DOHH2 (cell line): ENCODE measurements at regions not wholly inside any gene's neighbourhood (a gene's known extent, or its start where the extent isn't known, plus 50 kb on each side); places are given as distances from the start of the nearest gene placed in this dataset.

Source experiments
- H3F3A ChIP-seq: fragments of 200-600 bp; sonication (generic), shearing (Covaris generic); 2 replicates; pipeline ENCODE4 v1.6.0; 2016; ENCODE audit warnings: antibody characterized with exemption, mild to moderate bottlenecking; ENCODE audit not compliant: control insufficient read depth, insufficient read depth
- H3K27ac ChIP-seq: fragments of 200-600 bp; sonication (generic); 2 replicates; pipeline ENCODE4 v1.5.1; 2014; ENCODE audit warnings: low read depth, mild to moderate bottlenecking, low read length, moderate library complexity
- H3K27me3 ChIP-seq: fragments of 200-600 bp; sonication (generic); 2 replicates; pipeline ENCODE4 v1.6.1; 2014; ENCODE audit warnings: mild to moderate bottlenecking, low read length, mixed read lengths; ENCODE audit not compliant: control insufficient read depth
- H3K36me3 ChIP-seq: fragments of 200-600 bp; sonication (generic); 2 replicates; pipeline ENCODE4 v1.6.1; 2014; ENCODE audit warnings: mild to moderate bottlenecking, low read length, moderate library complexity, mixed read lengths; ENCODE audit not compliant: control insufficient read depth
- H3K4me1 ChIP-seq: fragments of 200-600 bp; sonication (generic); 2 replicates; pipeline ENCODE4 v1.6.1; 2014; ENCODE audit warnings: mild to moderate bottlenecking, low read length, mixed read lengths; ENCODE audit not compliant: control insufficient read depth
- H3K4me2 ChIP-seq: fragments of 200-600 bp; sonication (generic); 2 replicates; pipeline ENCODE4 v1.6.0; 2014; ENCODE audit warnings: mild to moderate bottlenecking, low read length, moderate library complexity
- H3K4me3 ChIP-seq: fragments of 200-600 bp; sonication (generic); 2 replicates; pipeline ENCODE4 v1.5.1; 2014; ENCODE audit warnings: mild to moderate bottlenecking, low read length, mixed read lengths
- H3K79me2 ChIP-seq: fragments of 200-600 bp; sonication (generic); 2 replicates; pipeline ENCODE4 v1.6.1; 2014; ENCODE audit warnings: mild to moderate bottlenecking, low read length, mixed read lengths; ENCODE audit not compliant: control insufficient read depth
- H3K9me2 ChIP-seq: fragments of 200-600 bp; sonication (generic); replicated peaks from 2 replicates; pipeline ENCODE4 v1.6.1; 2014; ENCODE audit warnings: mild to moderate bottlenecking, low read length, mixed read lengths; ENCODE audit not compliant: control insufficient read depth
- H3K9me3 ChIP-seq: fragments of 200-600 bp; sonication (generic); 2 replicates; pipeline ENCODE4 v1.6.1; 2014; ENCODE audit warnings: antibody characterized with exemption, low read length, mixed read lengths; ENCODE audit not compliant: control insufficient read depth, insufficient read depth
- H4K20me1 ChIP-seq: fragments of 200-600 bp; sonication (generic); 2 replicates; pipeline ENCODE4 v1.6.0; 2014; ENCODE audit warnings: low read depth, mild to moderate bottlenecking, antibody characterized with exemption, low read length, moderate library complexity; ENCODE audit not compliant: control insufficient read depth, insufficient read depth
- EZH2phosphoT487 ChIP-seq: fragments of 200-600 bp; sonication (generic); IDR thresholded peaks from 2 replicates; pipeline ENCODE4 v1.6.1; 2017; ENCODE audit warnings: borderline replicate concordance, mild to moderate bottlenecking, antibody characterized with exemption, low read length, moderate library complexity, mixed read lengths
- TF ChIP-seq, protein P1 (sequence below): fragments of 200-600 bp; sonication (generic); IDR thresholded peaks from one replicate; pipeline ENCODE4 v1.5.1; 2014; ENCODE audit warnings: antibody characterized with exemption, mild to moderate bottlenecking, low read depth, low read length; ENCODE audit not compliant: poor library complexity, severe bottlenecking

DNA sequence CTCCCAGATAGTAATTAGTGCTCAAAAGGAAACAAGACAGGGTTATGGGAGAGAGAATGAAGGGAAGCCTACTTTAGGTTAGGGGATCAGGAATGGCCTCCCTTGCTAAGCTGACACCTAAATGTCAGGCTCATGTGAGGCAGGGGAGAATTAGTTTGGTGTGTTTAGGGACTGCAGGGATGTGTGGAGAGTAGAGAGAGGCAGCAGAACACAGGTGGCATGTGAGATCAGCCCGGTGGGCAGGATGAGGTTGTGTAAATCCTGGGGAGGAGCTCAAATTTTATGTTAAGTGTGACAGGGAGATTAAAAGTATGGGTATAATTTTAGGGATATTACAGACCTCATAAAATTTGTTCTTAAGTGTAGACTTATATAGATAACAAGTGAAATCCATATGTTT is 56.2 kb upstream of the ZNF438 start:
- Histone ChIP-seq H3K27me3 (no peaks in the 10 kb centered on the region), H3K36me3 (no peaks in the 10 kb centered on the region), H3K9me2 (no peaks in the 10 kb centered on the region), H3K4me3 (no peak overlapping the region), H3K4me1 (no peaks in the 10 kb centered on the region), H3K4me2 (no peak overlapping the region), H3K27ac (no peak overlapping the region), H3K9me3 (no peaks in the 10 kb centered on the region), H3K79me2 (no peaks in the 10 kb centered on the region), H4K20me1 (no peaks in the 10 kb centered on the region), H3F3A (no peaks in the 10 kb centered on the region)
- TF ChIP-seq, protein P1, sequence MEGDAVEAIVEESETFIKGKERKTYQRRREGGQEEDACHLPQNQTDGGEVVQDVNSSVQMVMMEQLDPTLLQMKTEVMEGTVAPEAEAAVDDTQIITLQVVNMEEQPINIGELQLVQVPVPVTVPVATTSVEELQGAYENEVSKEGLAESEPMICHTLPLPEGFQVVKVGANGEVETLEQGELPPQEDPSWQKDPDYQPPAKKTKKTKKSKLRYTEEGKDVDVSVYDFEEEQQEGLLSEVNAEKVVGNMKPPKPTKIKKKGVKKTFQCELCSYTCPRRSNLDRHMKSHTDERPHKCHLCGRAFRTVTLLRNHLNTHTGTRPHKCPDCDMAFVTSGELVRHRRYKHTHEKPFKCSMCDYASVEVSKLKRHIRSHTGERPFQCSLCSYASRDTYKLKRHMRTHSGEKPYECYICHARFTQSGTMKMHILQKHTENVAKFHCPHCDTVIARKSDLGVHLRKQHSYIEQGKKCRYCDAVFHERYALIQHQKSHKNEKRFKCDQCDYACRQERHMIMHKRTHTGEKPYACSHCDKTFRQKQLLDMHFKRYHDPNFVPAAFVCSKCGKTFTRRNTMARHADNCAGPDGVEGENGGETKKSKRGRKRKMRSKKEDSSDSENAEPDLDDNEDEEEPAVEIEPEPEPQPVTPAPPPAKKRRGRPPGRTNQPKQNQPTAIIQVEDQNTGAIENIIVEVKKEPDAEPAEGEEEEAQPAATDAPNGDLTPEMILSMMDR: no peak
- TF ChIP-seq EZH2phosphoT487: no peak

DNA sequence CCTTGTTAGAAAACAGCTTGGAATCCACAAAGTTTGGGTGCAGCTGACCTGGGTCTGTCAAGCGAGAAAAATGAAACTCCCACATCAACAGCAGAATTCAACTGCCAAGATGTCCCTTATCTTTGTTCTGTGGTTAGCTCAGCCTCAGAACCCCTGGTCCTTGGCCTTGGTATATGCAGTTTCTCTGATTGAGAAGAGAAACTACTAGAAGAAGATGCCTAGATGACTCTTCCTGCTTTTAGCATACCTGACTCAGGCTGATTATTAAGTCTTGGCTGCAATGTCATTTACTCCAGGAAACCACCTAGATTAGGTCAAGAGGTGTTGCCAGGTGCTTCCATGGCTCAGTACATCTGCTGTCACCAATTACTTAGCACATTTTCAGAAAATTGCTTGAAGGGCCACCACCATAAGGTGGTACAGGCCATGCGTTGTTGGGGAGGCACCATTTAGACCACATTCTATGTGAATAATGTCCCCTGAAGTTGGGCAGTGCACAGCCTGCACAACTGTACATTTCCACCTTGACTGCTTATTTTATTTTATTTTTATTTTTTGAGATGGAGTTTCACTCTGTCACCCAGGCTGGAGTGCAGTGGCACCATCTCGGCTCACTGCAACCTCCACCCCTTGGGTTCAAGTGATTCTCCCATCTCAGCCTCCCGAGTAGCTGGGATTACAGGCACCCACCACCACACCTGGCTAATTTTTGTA is 59.4 kb upstream of the ZNF438 start:
- Histone ChIP-seq H3K79me2 (no peaks in the 10 kb centered on the region), H3K36me3 (no peaks in the 10 kb centered on the region), H3K27me3 (no peaks in the 10 kb centered on the region), H3K4me3 (no peak overlapping the region), H3K9me2 (no peaks in the 10 kb centered on the region), H3F3A (no peaks in the 10 kb centered on the region), H4K20me1 (no peaks in the 10 kb centered on the region), H3K9me3 (no peaks in the 10 kb centered on the region), H3K4me1 (no peaks in the 10 kb centered on the region), H3K4me2 (no peak overlapping the region), H3K27ac (no peak overlapping the region)
- no peak for TF ChIP-seq EZH2phosphoT487
- TF ChIP-seq, protein P1: no peak

DNA sequence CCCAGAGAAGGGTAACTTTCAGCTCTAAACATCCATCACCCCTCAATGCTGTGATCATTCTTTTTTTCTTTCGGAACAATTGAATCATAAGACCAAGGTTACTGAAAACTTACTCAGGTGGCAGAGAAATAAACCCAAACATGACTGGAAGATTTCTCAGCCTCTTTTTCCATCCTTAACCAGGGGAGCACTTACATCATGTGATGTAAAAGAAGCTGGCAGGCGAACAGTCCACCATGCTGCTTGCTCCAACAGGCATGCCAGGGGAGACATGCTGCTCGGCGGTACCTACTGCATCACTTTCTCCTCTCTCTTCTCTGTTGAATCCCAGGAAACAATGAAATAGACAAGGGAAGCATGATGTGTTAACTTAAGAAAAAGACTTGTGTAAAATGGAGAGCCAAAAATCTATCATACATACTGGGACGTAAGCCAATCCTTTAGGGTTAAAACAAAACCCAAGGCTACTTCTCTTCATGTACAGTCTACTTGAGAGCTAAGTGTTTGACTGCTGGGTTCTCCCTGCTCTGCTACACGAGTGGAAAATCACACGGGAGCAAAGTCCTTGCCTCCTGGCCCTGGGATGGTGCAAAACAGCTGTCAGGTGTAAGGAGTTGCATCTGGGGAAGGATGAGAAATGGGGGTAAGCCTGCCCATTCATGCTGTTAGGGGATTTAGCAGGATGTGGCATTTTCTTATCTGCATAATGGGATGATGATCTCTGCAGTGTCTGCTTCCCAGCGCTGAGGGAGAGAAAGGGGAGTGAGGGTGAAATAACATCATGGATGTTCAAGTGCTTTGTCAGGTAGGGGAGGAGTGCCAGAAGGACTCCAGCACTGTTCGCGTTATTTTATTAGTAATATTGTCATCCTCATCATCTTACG is 64.3 kb upstream of the ZNF438 start:
- H3K27ac ChIP-seq: no peak overlapping the region
- H3K27me3 ChIP-seq: peaks cover 17% of the 10 kb centered on the region
- H3K9me3 ChIP-seq: no peaks in the 10 kb centered on the region
- H3K36me3 ChIP-seq: no peaks in the 10 kb centered on the region
- no peaks in the 10 kb centered on the region for H4K20me1 ChIP-seq
- H3K4me3 ChIP-seq: no peak overlapping the region
- TF ChIP-seq, protein P1: no peak
- TF ChIP-seq EZH2phosphoT487: no peak
- no peaks in the 10 kb centered on the region for H3F3A ChIP-seq
- H3K4me2 ChIP-seq: no peak overlapping the region
- no peaks in the 10 kb centered on the region for H3K4me1 ChIP-seq
- no peaks in the 10 kb centered on the region for H3K9me2 ChIP-seq
- H3K79me2 ChIP-seq: no peaks in the 10 kb centered on the region
